ENCODE measurements at regions not wholly inside any gene's neighbourhood (a gene's known extent, or its start where the extent isn't known, plus 50 kb on each side); places are given as distances from the start of the nearest gene placed in this dataset.

DNA sequence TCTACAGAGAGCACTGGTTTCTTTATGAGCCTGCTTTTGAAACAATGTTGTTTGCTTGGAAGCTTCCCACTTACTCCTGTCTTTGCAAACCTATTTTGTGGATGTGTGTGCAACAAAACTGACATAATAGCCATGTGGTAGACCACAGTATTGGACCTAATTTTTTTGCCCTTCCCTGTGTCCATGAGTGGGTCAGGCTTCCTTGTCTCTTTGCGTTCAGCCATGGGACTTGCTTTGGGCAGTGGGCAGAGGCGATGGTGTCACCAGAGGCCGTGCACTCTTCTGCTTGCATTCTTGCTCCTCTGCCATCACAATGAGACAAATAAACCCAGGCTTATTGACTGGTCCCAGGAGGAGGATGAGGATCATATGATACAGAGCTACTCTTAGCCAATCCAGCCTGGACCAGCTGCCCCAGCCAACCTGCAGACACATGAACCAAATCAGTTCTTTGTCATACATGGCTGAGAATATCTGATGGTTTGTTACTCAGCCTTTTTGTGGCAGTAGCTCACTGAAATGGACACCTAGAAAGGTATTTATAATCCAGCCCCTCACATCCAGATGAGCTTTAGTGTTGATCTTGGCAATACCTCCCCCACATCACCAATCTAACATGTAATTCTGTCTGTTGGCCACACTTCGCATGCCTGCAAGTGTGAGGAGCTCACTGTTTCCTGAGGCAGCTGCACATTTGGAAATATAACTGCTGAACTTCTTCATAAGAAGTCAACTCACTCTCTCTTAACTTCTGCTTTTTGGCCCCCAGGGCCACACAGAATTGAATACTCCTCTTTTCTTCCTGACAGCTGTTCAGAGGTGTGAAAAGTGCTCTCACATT lies 427.8 kb upstream of the ZMIZ1 start:
- Mint-ChIP-seq H3K36me3 (ENCODE audit: low read depth, unreplicated experiment) (peaks cover 4% of the 10 kb centered on the region), H3K9me3 (ENCODE audit: unreplicated experiment) (no peaks in the 10 kb centered on the region), H3K4me3 (ENCODE audit: unreplicated experiment) (no peak overlapping the region), H3K27ac (ENCODE audit: unreplicated experiment) (no peak overlapping the region), H3K27me3 (ENCODE audit: unreplicated experiment) (no peaks in the 10 kb centered on the region), H3K4me1 (ENCODE audit: unreplicated experiment) (no peaks in the 10 kb centered on the region)
- TF ChIP-seq, protein P1, sequence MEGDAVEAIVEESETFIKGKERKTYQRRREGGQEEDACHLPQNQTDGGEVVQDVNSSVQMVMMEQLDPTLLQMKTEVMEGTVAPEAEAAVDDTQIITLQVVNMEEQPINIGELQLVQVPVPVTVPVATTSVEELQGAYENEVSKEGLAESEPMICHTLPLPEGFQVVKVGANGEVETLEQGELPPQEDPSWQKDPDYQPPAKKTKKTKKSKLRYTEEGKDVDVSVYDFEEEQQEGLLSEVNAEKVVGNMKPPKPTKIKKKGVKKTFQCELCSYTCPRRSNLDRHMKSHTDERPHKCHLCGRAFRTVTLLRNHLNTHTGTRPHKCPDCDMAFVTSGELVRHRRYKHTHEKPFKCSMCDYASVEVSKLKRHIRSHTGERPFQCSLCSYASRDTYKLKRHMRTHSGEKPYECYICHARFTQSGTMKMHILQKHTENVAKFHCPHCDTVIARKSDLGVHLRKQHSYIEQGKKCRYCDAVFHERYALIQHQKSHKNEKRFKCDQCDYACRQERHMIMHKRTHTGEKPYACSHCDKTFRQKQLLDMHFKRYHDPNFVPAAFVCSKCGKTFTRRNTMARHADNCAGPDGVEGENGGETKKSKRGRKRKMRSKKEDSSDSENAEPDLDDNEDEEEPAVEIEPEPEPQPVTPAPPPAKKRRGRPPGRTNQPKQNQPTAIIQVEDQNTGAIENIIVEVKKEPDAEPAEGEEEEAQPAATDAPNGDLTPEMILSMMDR (IDR thresholded peaks at IDR 0.05; ENCODE audit: unreplicated experiment): no peak
- no peak for DNase-seq (ENCODE audit: low spot score)

DNA sequence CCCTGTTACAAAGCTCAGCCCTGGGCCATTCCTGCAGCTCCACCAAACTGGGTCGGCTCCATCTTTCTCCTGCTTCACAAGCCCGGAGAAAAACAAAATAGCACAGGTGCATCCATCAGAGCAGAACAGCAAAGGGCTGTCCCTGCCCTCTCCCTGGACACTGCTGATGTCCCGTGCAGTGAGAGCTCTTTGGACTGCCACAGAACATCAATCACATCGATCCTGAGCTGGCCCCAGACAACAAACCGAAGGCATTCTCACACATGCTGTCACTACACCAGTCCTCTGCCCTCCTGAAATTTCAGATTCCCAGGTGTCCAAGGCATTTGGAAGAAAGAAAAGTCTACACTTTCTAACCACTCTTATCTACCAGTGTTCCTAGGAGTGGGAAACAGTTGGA lies 427.1 kb upstream of the ZMIZ1 start:
- Mint-ChIP-seq H3K9me3 (ENCODE audit: unreplicated experiment) (no peaks in the 10 kb centered on the region), H3K4me1 (ENCODE audit: unreplicated experiment) (no peaks in the 10 kb centered on the region), H3K36me3 (ENCODE audit: low read depth, unreplicated experiment) (peaks cover 4% of the 10 kb centered on the region), H3K4me3 (ENCODE audit: unreplicated experiment) (no peak overlapping the region), H3K27ac (ENCODE audit: unreplicated experiment) (no peak overlapping the region), H3K27me3 (ENCODE audit: unreplicated experiment) (no peaks in the 10 kb centered on the region)
- DNase-seq (ENCODE audit: low spot score): no peak
- TF ChIP-seq, protein P1 (IDR thresholded peaks at IDR 0.05; ENCODE audit: unreplicated experiment): no peak

DNA sequence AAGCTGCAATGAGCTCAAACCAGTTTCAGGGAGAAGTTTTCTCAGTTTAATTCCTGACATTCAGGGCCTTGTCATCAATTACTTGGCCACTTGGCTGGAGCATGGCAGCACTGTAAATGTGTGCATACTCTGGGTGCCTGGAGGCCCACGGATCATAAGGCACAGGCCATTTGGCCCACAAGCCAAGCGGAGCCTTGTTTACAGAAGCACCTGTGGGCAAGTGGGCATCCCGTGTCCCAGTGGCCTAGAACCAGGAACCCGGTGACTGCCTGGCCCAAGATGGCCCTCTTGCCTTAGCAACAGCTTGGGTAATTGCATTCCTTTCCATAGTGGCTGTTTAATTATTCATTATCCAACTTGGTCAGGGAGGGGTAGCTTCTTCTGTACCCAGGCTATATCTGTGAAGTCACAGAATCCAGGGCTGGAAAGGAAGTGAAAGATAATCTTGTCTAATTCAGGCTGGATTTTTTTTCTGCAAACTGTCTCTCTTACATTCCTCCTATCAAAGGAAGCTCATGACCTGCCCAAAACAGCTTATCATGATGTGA lies 426.4 kb upstream of the ZMIZ1 start:
- no peak overlapping the region for H3K27ac Mint-ChIP-seq (ENCODE audit: unreplicated experiment)
- no peaks in the 10 kb centered on the region for H3K4me1 Mint-ChIP-seq (ENCODE audit: unreplicated experiment)

DNA sequence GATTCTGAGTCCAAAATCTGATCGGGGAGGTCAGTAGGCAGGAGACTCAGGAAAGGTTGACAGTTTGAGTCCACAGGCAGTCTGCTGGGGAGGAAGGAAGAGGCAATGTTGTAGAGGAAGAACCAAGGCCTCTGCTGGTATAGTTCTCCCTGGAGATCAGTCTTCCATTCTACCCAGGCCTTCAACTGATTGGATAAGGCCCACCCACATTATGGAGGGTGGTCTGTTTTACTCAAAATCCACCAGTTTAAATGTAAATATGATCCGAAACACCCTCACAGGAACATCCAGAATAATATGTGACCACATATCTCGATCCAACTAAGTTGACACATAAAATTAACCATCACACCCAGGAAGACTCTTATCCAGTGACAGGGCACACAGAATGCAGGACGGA lies 425.3 kb upstream of the ZMIZ1 start:
- Mint-ChIP-seq H3K36me3 (ENCODE audit: low read depth, unreplicated experiment) (peaks cover 4% of the 10 kb centered on the region), H3K9me3 (ENCODE audit: unreplicated experiment) (no peaks in the 10 kb centered on the region), H3K27ac (ENCODE audit: unreplicated experiment) (no peak overlapping the region), H3K4me3 (ENCODE audit: unreplicated experiment) (no peak overlapping the region), H3K4me1 (ENCODE audit: unreplicated experiment) (no peaks in the 10 kb centered on the region), H3K27me3 (ENCODE audit: unreplicated experiment) (no peaks in the 10 kb centered on the region)
- TF ChIP-seq, protein P1 (IDR thresholded peaks at IDR 0.05; ENCODE audit: unreplicated experiment): no peak
- no peak for DNase-seq (ENCODE audit: low spot score)

More for the DNA sequence above, 426.4 kb upstream of the ZMIZ1 start:
- Mint-ChIP-seq H3K9me3 (ENCODE audit: unreplicated experiment) (no peaks in the 10 kb centered on the region), H3K4me3 (ENCODE audit: unreplicated experiment) (no peak overlapping the region), H3K27me3 (ENCODE audit: unreplicated experiment) (no peaks in the 10 kb centered on the region), H3K36me3 (ENCODE audit: low read depth, unreplicated experiment) (peaks cover 4% of the 10 kb centered on the region)
- TF ChIP-seq, protein P1 (IDR thresholded peaks at IDR 0.05; ENCODE audit: unreplicated experiment): no peak
- no peak for DNase-seq (ENCODE audit: low spot score)

DNA sequence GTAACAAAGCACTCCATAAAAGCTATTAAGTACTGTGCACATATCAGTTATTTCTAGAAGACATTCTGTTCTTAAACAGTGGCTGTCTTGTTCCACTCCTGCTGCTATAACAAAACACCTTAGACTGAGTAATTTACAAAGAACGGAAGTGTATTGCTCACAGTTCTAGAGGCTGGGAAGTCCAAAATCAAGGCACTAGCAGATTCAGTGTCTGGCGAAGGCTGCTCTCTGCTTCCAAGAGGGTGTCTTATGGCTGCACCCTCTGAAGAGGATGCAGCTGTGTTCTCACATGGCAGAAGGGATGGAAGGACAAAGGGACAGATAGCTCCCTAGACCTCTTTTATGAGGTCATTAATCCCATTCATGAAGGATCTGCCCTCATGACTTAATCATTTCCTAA lies 424.2 kb upstream of the ZMIZ1 start:
- TF ChIP-seq, protein P1 (IDR thresholded peaks at IDR 0.05; ENCODE audit: unreplicated experiment): no peak
- Mint-ChIP-seq H3K4me3 (ENCODE audit: unreplicated experiment) (no peak overlapping the region), H3K4me1 (ENCODE audit: unreplicated experiment) (no peaks in the 10 kb centered on the region), H3K27me3 (ENCODE audit: unreplicated experiment) (no peaks in the 10 kb centered on the region), H3K9me3 (ENCODE audit: unreplicated experiment) (no peaks in the 10 kb centered on the region), H3K27ac (ENCODE audit: unreplicated experiment) (no peak overlapping the region), H3K36me3 (ENCODE audit: low read depth, unreplicated experiment) (peaks cover 4% of the 10 kb centered on the region)
- DNase-seq (ENCODE audit: low spot score): no peak
